HepG2 (cell line): ENCODE measurements at regions not wholly inside any gene's neighbourhood (a gene's known extent, or its start where the extent isn't known, plus 50 kb on each side); places are given as distances from the start of the nearest gene placed in this dataset.

Experiments used
- KLF16 ChIP-seq, 2 experiments: sonication (generic) in 1 of 2; formaldehyde crosslinking in 1 of 2; IDR thresholded peaks; 2 replicates each; pipeline versions ENCODE4 v1.6.1 to v1.8.0; 2016 to 2023; ENCODE audit warnings: missing genetic modification reagents in 2 of 2, missing compliant biosample characterization in 1 of 2
- TP53 ChIP-seq: sonication (generic); formaldehyde crosslinking; conservative IDR thresholded peaks from 2 replicates; pipeline ENCODE4 v1.4.0; 2020; ENCODE audit warnings: missing genetic modification reagents
- ZNF317 ChIP-seq: sonication (generic); formaldehyde crosslinking; IDR thresholded peaks from 2 replicates; pipeline ENCODE4 v1.5.0; 2020; ENCODE audit warnings: mild to moderate bottlenecking, missing genetic modification reagents
- ZNF788 ChIP-seq: sonication (generic); formaldehyde crosslinking; IDR thresholded peaks from 2 replicates; pipeline ENCODE4 v1.5.0; 2020; ENCODE audit warnings: mild to moderate bottlenecking, missing genetic modification reagents, borderline replicate concordance
- TF ChIP-seq, protein P1 (sequence below): sonication (generic); formaldehyde crosslinking; IDR thresholded peaks from 2 replicates; pipeline ENCODE4 v1.5.0; 2020; ENCODE audit warnings: missing genetic modification reagents

DNA sequence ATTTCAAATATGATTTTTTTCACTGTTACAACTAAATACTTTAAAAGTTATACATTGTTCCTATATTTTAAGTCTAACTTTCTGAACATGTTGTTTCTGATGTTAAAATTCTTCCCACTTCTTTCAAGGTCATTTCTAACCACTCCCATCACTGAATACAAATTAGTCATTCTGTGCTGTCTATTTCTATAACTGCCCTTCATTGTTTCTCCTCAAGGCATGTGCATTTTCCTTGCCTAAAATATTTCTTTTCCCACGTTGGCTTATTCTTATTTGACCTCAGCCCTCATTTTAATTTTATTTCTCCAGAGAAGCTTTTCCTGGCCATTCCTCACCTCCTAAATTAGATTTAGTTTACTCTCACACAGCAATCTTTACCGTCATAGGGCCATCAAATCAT lies 198.9 kb upstream of the GULP1 start:
- no peak for TF ChIP-seq KLF16 (CRISPR knock-in tag; IDR thresholded peaks at IDR 0.05)
- TF ChIP-seq TP53 (CRISPR knock-in tag) = no peak
- no peak for TF ChIP-seq ZNF788
- TF ChIP-seq ZNF317 = no peak
- TF ChIP-seq, protein P1, sequence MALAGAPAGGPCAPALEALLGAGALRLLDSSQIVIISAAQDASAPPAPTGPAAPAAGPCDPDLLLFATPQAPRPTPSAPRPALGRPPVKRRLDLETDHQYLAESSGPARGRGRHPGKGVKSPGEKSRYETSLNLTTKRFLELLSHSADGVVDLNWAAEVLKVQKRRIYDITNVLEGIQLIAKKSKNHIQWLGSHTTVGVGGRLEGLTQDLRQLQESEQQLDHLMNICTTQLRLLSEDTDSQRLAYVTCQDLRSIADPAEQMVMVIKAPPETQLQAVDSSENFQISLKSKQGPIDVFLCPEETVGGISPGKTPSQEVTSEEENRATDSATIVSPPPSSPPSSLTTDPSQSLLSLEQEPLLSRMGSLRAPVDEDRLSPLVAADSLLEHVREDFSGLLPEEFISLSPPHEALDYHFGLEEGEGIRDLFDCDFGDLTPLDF = no peak
